Trophoblast cell (in vitro differentiated cells and primary cell): ENCODE measurements at regions not wholly inside any gene's neighbourhood (a gene's known extent, or its start where the extent isn't known, plus 50 kb on each side); places are given as distances from the start of the nearest gene placed in this dataset.

ENCODE experiments used
- DNase-seq, 2 donors: peaks; one replicate each; pipeline ENCODE4 v3.0.0-alpha.2; 2016
- H2AFZ ChIP-seq: 2 replicates; pipeline ENCODE4 v1.6.1; 2013; ENCODE audit warnings: low read length, moderate library complexity, mild to moderate bottlenecking; ENCODE audit not compliant: insufficient read depth, poor library complexity
- H2AK5ac ChIP-seq: 2 replicates; pipeline ENCODE4 v1.6.1; 2013; ENCODE audit warnings: mild to moderate bottlenecking, low read length
- H2BK120ac ChIP-seq: 2 replicates; pipeline ENCODE4 v1.6.1; 2013; ENCODE audit warnings: low read length, mild to moderate bottlenecking, moderate library complexity; ENCODE audit not compliant: insufficient read depth, poor library complexity
- H2BK12ac ChIP-seq: 2 replicates; pipeline ENCODE4 v1.6.1; 2013; ENCODE audit warnings: mild to moderate bottlenecking, low read length, moderate library complexity
- H2BK5ac ChIP-seq: 2 replicates; pipeline ENCODE4 v1.6.1; 2013; ENCODE audit warnings: low read length, low read depth, moderate library complexity, mild to moderate bottlenecking; ENCODE audit not compliant: poor library complexity
- H3K14ac ChIP-seq: 2 replicates; pipeline ENCODE4 v1.6.1; 2013; ENCODE audit warnings: mild to moderate bottlenecking, low read length
- H3K18ac ChIP-seq: 2 replicates; pipeline ENCODE4 v1.6.1; 2013; ENCODE audit warnings: mild to moderate bottlenecking, low read length
- H3K23ac ChIP-seq: 2 replicates; pipeline ENCODE4 v1.6.1; 2013; ENCODE audit warnings: low read length
- H3K27ac ChIP-seq: 2 replicates; pipeline ENCODE4 v1.5.1; 2013; ENCODE audit warnings: low read depth, mild to moderate bottlenecking, inconsistent platforms, low read length, moderate library complexity
- H3K27me3 ChIP-seq: 2 replicates; pipeline ENCODE4 v1.6.1; 2013; ENCODE audit warnings: inconsistent platforms, mild to moderate bottlenecking, low read length, moderate library complexity; ENCODE audit not compliant: insufficient read depth
- H3K36me3 ChIP-seq, 2 experiments: 1 replicate in 1 of 2; 2 replicates in 1 of 2; pipeline ENCODE4 v1.6.1; 2013; ENCODE audit warnings: low read length in 2 of 2, mild to moderate bottlenecking in 2 of 2, moderate library complexity in 1 of 2; ENCODE audit not compliant: insufficient read depth in 2 of 2, control insufficient read depth in 1 of 2
- H3K4ac ChIP-seq: 2 replicates; pipeline ENCODE4 v1.6.1; 2013; ENCODE audit warnings: low read depth, mild to moderate bottlenecking, low read length, moderate library complexity
- H3K4me1 ChIP-seq, 2 experiments: 1 replicate in 1 of 2; 2 replicates in 1 of 2; pipeline ENCODE4 v1.6.1; 2013; ENCODE audit warnings: low read length in 2 of 2, mild to moderate bottlenecking in 2 of 2, moderate library complexity in 1 of 2; ENCODE audit not compliant: insufficient read depth in 2 of 2, control insufficient read depth in 1 of 2
- H3K4me2 ChIP-seq: 2 replicates; pipeline ENCODE4 v1.6.1; 2013; ENCODE audit warnings: inconsistent platforms, mild to moderate bottlenecking, low read length, moderate library complexity
- H3K4me3 ChIP-seq: 2 replicates; pipeline ENCODE4 v1.5.1; 2013; ENCODE audit warnings: mild to moderate bottlenecking, low read depth, low read length, inconsistent platforms
- H3K79me1 ChIP-seq: one replicate; pipeline ENCODE4 v1.6.1; 2013; ENCODE audit warnings: low read length
- H3K79me2 ChIP-seq: 2 replicates; pipeline ENCODE4 v1.6.1; 2013; ENCODE audit warnings: low read length, mild to moderate bottlenecking; ENCODE audit not compliant: control insufficient read depth, insufficient read depth, poor library complexity
- H3K9ac ChIP-seq: 2 replicates; pipeline ENCODE4 v1.6.1; 2013; ENCODE audit warnings: mild to moderate bottlenecking, low read length
- H3K9me3 ChIP-seq: 2 replicates; pipeline ENCODE4 v1.6.1; 2013; ENCODE audit warnings: low read depth, mild to moderate bottlenecking, control low read depth, inconsistent platforms, low read length; ENCODE audit not compliant: insufficient read depth
- H4K12ac ChIP-seq: 2 replicates; pipeline ENCODE4 v1.6.1; 2013; ENCODE audit warnings: low read depth, mild to moderate bottlenecking, low read length, moderate library complexity
- H4K8ac ChIP-seq: 2 replicates; pipeline ENCODE4 v1.6.1; 2013; ENCODE audit warnings: low read depth, mild to moderate bottlenecking, low read length, moderate library complexity
- H4K91ac ChIP-seq: one replicate; pipeline ENCODE4 v1.6.1; 2013; ENCODE audit warnings: low read depth, mild to moderate bottlenecking, low read length, moderate library complexity
- WGBS: extraction: QIAGEN DNeasy Blood & Tissue Kit; methylation state at CpG from one replicate; pipeline ENCODE4 v1.1.7; 2013; ENCODE audit warnings: missing lambda C conversion rate; ENCODE audit not compliant: insufficient read length, insufficient coverage; ENCODE audit errors: extremely low coverage; 5-methylcytosine and 5-hydroxymethylcytosine counted together

GRCh38 chr7:52540041-52540440 lies 495.4 kb upstream of the POM121L12 start:
- Histone ChIP-seq H3K79me1 (peaks cover 9% of the 10 kb centered on the region), H3K9ac (no peak overlapping the region), H2AFZ (no peak overlapping the region), H3K27ac (no peak overlapping the region), H2BK5ac (no peak overlapping the region), H3K4me3 (no peak overlapping the region), H3K36me3 (no peaks in the 10 kb centered on the region), H3K4ac (peak overlapping the region; percentile 46), H3K14ac (peak overlapping the region; percentile 74), H2BK12ac (peak overlapping the region; percentile 98), H3K4me2 (no peak overlapping the region), H3K4me1 (peaks cover 0 to 4% of the 10 kb centered on the region in 2 experiments), H4K91ac (peak overlapping the region; percentile 73), H4K12ac (no peak overlapping the region), H4K8ac (peak overlapping the region; percentile 47), H3K79me2 (no peaks in the 10 kb centered on the region), H3K27me3 (no peaks in the 10 kb centered on the region), H3K18ac (no peak overlapping the region), H3K9me3 (no peaks in the 10 kb centered on the region), H2AK5ac (peak overlapping the region; percentile 93), H3K23ac (no peak overlapping the region), H2BK120ac (peak overlapping the region; percentile 66)
- peak in 1 of 2 donors; percentile 11 for DNase-seq
- WGBS: no CpG with 5 or more reads among the region's 2 CpGs

- H3K79me2 ChIP-seq: no peaks in the 10 kb centered on the region
- H4K12ac ChIP-seq: no peak overlapping the region
- H3K27me3 ChIP-seq: no peaks in the 10 kb centered on the region
- H2AFZ ChIP-seq: no peak overlapping the region
- H3K9me3 ChIP-seq: no peaks in the 10 kb centered on the region
- no peak overlapping the region for H3K27ac ChIP-seq
- H2BK12ac ChIP-seq: no peak overlapping the region
- H3K4ac ChIP-seq: no peak overlapping the region
- H3K9ac ChIP-seq: no peak overlapping the region
- peaks cover 9% of the 10 kb centered on the region for H3K79me1 ChIP-seq
- no peak overlapping the region for H3K4me2 ChIP-seq
- H4K8ac ChIP-seq: no peak overlapping the region
- H3K36me3 ChIP-seq: no peaks in the 10 kb centered on the region
- no peak overlapping the region for H3K14ac ChIP-seq
- no peak for DNase-seq
- no peak overlapping the region for H3K18ac ChIP-seq
- no peak overlapping the region for H4K91ac ChIP-seq
- no peak overlapping the region for H2BK5ac ChIP-seq
- no peak overlapping the region for H3K23ac ChIP-seq
- H3K4me3 ChIP-seq: no peak overlapping the region
- peaks cover 0 to 4% of the 10 kb centered on the region in 2 experiments for H3K4me1 ChIP-seq
- WGBS: no CpG with 5 or more reads among the region's 3 CpGs
- no peak overlapping the region for H2BK120ac ChIP-seq
- H2AK5ac ChIP-seq: no peak overlapping the region
These were observed 496.0 kb upstream of the POM121L12 start for GRCh38 chr7:52539414-52539813.

GRCh38 chr7:52537051-52537450 lies 498.4 kb upstream of the POM121L12 start:
- Histone ChIP-seq H3K18ac (no peak overlapping the region), H3K27me3 (no peaks in the 10 kb centered on the region), H3K4me2 (no peak overlapping the region), H4K8ac (no peak overlapping the region), H3K9me3 (no peaks in the 10 kb centered on the region), H2BK5ac (no peak overlapping the region), H3K4me1 (peaks cover 0 to 4% of the 10 kb centered on the region in 2 experiments), H3K9ac (no peak overlapping the region), H2BK120ac (no peak overlapping the region), H3K79me1 (peaks cover 7% of the 10 kb centered on the region), H4K12ac (no peak overlapping the region), H4K91ac (peak overlapping the region; percentile 37), H3K79me2 (no peaks in the 10 kb centered on the region), H2BK12ac (peak overlapping the region; percentile 40), H3K23ac (no peak overlapping the region), H2AFZ (no peak overlapping the region), H2AK5ac (no peak overlapping the region), H3K4ac (no peak overlapping the region), H3K4me3 (no peak overlapping the region), H3K14ac (no peak overlapping the region), H3K27ac (no peak overlapping the region), H3K36me3 (no peaks in the 10 kb centered on the region)
- no CpG with 5 or more reads among the region's 4 CpGs for WGBS
- DNase-seq: no peak

- DNase-seq: no peak
- Histone ChIP-seq H2BK12ac (no peak overlapping the region), H3K4me3 (no peak overlapping the region), H2AK5ac (no peak overlapping the region), H3K79me2 (no peaks in the 10 kb centered on the region), H2BK120ac (no peak overlapping the region), H4K8ac (no peak overlapping the region), H4K91ac (no peak overlapping the region), H3K4ac (no peak overlapping the region), H3K4me1 (no peaks in the 10 kb centered on the region), H3K23ac (no peak overlapping the region), H3K79me1 (no peaks in the 10 kb centered on the region), H2BK5ac (no peak overlapping the region), H3K4me2 (no peak overlapping the region), H3K27me3 (no peaks in the 10 kb centered on the region), H3K14ac (no peak overlapping the region), H3K9ac (no peak overlapping the region), H3K36me3 (no peaks in the 10 kb centered on the region), H4K12ac (no peak overlapping the region), H3K9me3 (no peaks in the 10 kb centered on the region), H3K27ac (no peak overlapping the region), H3K18ac (no peak overlapping the region), H2AFZ (no peak overlapping the region)
- WGBS: no CpG with 5 or more reads among the region's 3 CpGs
These were observed 509.6 kb upstream of the POM121L12 start for GRCh38 chr7:52525772-52526341.
